MG63 (cell line): ENCODE measurements at regions not wholly inside any gene's neighbourhood (a gene's known extent, or its start where the extent isn't known, plus 50 kb on each side); places are given as distances from the start of the nearest gene placed in this dataset.

Source experiments
- DNase-seq: peaks from one replicate; pipeline ENCODE4 v3.0.0-alpha.2; 2020
- H3K27me3 ChIP-seq: fragments of 250-450 bp; sonication (Bioruptor Pico); 2 replicates; pipeline ENCODE4 v1.5.1; 2020; ENCODE audit warnings: mild to moderate bottlenecking, moderate library complexity
- H3K36me3 ChIP-seq: fragments of 250-450 bp; sonication (Bioruptor Pico); 2 replicates; pipeline ENCODE4 v1.5.1; 2020; ENCODE audit warnings: mild to moderate bottlenecking, moderate library complexity
- H3K4me3 ChIP-seq: fragments of 250-450 bp; sonication (Bioruptor Pico); 2 replicates; pipeline ENCODE4 v1.5.1; 2020; ENCODE audit warnings: mild to moderate bottlenecking, moderate library complexity
- H3K9me3 ChIP-seq: fragments of 250-450 bp; sonication (Bioruptor Pico); 2 replicates; pipeline ENCODE4 v1.5.1; 2020; ENCODE audit warnings: mild to moderate bottlenecking, moderate library complexity

DNA sequence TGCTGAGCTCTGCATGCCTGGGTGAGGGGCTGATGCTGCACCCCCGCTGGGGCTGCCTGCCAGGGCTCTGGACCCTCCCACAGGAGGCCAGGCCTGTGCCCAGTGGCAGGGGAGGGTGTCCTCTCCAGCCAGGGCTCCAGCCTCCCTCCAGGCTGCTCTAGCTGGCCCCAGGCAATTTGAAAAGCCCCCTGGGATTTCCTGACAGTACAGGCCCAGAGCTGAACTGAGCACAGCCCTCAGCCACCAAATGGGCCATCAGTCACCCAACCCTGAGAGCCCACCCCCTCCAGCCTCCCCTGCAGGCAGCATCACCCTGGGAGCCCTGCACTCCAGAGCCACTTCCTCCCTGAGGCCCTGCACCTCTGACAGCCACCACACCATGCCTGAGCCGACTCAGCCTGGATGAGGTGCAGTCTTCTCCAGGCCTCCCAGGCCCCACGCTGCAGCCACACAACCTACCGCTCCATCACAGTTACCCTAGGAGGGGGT lies 101.8 kb upstream of the RET start:
- H3K9me3 ChIP-seq, result no peaks in the 10 kb centered on the region
- H3K4me3 ChIP-seq, result no peak overlapping the region
- no peaks in the 10 kb centered on the region for H3K36me3 ChIP-seq
- H3K27me3 ChIP-seq, result no peaks in the 10 kb centered on the region
- no peak for DNase-seq

DNA sequence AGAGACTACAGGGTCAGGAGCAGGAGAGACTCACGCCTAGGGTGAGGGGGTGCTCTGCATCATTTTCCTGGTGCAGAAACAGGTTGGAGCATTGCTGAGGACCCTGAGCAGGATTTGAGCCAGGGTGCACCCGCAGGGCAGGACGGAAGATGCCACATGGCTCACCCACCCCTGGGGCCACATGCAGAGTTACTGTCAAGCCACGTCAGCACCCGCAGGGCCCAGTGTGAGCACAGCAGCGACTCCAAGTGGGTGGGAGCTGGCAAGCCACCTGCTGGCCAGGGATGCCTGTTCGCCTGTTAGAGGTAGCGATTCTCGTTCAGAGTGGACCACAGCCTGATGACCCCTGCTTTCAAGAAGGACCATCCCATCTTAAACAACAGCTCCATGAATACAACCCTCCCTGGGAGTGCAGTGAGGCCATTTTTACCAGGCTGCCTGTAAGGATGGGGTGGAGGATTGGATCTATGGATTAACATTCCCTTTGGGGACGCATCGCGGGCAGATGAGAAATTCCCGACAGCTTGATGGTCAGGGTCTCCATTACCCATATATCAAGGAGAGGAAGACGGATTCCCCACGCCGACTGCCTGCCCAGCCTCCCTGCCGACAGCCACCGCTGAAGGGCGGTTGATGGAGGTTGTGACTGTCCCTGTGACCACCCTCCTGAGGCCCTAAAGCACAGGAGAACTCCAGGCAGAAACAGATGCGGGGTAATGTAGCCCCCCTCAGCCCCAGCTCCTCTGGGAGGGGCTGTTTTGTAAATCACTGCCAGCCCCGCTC lies 101.1 kb upstream of the RET start:
- Histone ChIP-seq H3K9me3 (no peaks in the 10 kb centered on the region), H3K27me3 (no peaks in the 10 kb centered on the region), H3K36me3 (no peaks in the 10 kb centered on the region), H3K4me3 (no peak overlapping the region)
- no peak for DNase-seq

DNA sequence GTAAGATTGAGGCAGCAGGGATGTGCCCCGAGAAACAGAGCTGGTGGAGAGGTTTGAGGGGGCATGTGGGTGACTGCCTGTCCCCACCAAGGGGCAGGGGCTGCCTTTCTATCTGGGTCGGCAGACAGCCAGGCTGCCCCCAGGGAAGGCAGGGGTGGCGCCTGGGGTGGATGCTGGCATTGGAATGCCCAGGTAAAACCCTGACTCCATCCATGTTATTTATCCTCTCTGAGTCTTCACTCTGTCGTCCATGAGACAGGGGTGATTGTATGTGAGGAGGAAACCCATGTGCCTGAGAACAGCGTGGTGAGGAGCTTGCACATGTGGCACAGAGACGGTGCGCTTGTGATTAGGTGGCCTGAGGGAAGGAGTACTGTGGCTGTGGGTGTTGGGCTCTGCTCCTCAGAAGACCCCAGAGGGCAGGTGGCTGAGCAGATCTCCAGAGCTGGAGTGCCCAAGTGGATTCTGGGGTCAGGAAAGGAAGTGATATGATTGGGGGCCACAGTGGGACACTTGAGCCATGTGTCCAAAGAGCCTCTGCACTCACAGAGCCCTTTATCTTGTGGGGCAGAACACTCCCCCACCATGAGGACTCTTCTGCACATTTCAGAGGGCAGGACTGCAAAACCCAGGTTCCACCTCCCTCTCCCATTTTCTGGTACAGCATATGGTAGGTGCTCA lies 100.4 kb upstream of the RET start:
- Histone ChIP-seq H3K36me3 (no peaks in the 10 kb centered on the region), H3K4me3 (no peak overlapping the region), H3K27me3 (no peaks in the 10 kb centered on the region), H3K9me3 (no peaks in the 10 kb centered on the region)
- DNase-seq, result no peak

DNA sequence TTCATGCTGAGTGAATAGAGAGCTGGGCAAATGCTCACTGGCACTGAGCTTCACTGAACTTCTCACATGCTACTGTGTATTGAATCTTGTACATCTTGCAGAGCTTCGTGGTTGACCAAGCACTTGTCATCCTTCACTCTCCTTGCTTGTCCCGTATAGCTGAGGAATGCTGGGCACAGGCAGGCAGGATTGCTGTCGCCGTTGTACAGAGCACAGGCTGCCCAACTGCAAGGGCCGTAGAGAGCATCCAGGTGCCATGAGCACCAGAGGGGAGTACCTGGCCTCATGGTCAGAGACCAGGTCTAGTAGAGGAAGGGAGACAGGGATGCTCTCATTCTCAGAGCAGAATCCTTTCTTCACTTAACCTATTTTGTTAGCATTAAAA lies 99.8 kb upstream of the RET start:
- no peak for DNase-seq
- Histone ChIP-seq H3K36me3 (no peaks in the 10 kb centered on the region), H3K4me3 (no peak overlapping the region), H3K9me3 (no peaks in the 10 kb centered on the region), H3K27me3 (no peaks in the 10 kb centered on the region)

DNA sequence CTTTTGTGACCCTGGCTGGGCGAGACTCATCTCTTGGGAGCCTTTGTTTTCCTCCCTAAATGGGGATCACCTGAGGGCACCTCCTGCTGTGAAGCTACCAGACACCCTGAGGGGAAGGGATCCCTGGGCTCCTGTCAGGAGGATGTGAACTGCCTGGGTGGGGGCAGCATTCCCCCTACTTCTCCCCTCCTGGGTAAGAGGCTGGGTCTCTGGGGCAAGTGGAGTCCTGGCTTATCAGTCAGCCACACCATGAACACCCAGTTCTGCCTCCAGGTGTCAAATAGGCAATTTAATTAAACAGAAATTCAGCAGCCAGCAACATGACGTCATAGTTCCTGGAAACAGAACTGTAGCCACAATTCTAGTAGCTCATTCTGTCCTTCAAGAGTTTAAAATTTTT lies 97.7 kb upstream of the RET start:
- no peak for DNase-seq
- Histone ChIP-seq H3K9me3 (no peaks in the 10 kb centered on the region), H3K4me3 (no peak overlapping the region), H3K36me3 (no peaks in the 10 kb centered on the region), H3K27me3 (no peaks in the 10 kb centered on the region)

DNA sequence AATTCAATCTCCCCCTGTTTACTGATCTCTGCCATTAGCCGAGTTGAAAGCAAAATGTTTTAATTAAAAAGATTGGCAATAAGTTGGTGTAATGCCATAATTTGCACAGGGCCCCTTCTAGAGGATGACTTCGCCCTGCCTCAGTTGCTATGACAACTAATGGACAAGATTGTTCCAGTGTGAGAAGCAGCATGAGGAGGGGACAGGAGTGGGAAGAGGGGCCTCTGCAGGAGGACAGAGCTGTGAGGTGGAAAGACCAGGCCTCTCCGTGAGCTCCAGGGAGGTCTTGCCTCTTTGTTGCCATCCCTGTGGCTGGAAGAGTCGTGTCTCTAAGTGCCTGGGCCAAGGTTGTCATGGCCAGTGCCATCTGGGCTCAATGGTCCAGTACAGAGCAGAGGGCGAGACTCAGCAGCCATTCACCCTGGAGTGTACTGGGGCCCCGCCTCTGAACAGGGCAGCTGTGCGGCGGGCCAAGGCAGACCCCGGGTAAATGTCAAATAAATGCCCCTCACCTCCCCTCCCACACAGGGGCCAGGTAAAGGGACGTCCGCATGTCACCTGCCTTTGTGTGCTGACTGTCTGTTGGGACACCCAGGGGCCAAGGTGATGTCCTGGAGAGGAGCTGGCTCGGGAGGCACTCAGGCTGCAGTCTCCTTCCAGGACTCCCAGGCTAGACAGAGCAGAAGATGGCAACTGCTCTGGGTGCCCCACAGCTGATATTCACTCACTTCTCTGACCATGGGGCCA lies 97.0 kb upstream of the RET start:
- no peak for DNase-seq
- Histone ChIP-seq H3K9me3 (no peaks in the 10 kb centered on the region), H3K36me3 (no peaks in the 10 kb centered on the region), H3K27me3 (no peaks in the 10 kb centered on the region), H3K4me3 (no peak overlapping the region)

DNA sequence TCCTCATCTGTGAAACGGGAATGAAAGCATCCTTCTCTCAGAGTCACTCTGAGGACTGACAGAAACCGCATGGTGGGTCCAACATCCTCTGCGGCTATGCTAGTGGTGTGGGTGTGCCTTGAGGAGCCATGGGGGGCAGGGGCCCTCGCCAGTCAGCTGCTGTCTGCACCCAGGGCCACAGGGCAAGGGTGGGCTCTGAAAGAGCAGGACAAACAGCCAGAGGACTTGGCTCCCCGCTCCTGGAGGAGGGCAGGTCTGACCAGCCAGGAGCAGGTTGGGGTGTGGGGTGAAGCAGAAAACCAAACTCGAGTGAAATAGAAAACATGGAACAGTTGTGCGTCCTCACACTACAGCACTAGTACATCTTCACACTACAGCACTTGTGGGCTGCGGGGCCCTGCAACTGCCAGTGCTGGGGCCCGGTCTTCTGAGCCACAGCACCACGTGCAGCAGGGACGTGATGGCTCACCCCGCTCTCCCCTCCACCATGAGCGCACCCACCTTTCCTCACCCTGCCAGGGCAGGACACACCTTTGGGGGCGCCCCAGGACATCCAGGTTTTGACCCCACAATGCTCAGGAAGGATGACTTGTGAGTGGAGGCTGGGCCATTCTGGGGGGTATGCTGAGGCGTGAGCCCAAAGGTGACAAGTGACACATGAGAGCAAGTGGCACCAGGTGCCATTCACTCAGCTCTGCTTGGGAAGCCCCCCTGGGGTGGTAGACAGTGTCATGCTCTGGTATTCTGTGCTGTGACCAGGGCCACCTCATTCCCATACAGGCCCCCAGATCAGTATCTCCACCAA lies 96.1 kb upstream of the RET start:
- no peaks in the 10 kb centered on the region for H3K36me3 ChIP-seq
- DNase-seq, result no peak
- H3K9me3 ChIP-seq, result no peaks in the 10 kb centered on the region
- H3K27me3 ChIP-seq, result no peaks in the 10 kb centered on the region
- H3K4me3 ChIP-seq, result no peak overlapping the region

DNA sequence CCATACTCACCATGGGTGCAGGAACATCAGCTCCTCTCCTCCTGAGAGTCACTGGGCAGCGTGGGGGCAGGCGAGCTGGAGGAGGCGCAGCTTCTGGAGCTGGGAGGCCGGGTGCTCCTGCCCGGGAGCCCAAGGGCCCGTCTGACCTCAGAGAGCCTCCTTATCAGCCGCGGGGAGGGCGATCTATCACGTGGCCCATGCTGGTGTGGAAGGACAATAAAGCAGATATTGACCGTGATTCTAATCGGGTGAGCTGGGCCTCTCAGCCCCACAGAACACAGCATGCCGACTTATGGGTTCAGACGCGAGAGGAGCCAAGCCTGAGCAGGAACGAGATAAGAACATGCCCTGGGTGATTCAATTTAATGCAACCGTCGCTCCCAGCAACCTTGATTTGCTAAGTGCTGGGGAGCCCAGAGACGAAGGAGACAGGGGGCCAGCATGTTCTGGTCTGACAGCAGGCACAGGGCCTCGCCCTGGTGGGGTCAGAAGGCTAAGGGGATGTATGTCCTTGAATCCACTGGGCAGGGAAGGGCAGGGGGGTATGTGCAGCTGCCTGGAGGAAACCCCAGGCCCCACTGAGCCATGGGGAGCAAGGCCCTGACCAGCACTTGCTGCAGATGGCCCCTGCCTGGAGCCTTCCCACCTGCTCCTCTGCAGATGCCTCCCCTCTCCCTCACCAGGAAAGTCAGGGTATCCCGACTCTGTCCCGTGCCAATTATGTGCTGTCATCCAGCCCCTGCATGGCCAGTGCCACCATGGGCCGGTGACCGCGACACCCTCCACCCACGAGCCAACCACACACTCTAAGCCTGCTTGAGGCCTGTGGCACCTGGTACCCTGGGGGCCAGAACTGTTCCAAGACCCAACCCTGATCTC lies 95.3 kb upstream of the RET start:
- no peak for DNase-seq
- Histone ChIP-seq H3K36me3 (no peaks in the 10 kb centered on the region), H3K4me3 (no peak overlapping the region), H3K9me3 (no peaks in the 10 kb centered on the region), H3K27me3 (no peaks in the 10 kb centered on the region)

DNA sequence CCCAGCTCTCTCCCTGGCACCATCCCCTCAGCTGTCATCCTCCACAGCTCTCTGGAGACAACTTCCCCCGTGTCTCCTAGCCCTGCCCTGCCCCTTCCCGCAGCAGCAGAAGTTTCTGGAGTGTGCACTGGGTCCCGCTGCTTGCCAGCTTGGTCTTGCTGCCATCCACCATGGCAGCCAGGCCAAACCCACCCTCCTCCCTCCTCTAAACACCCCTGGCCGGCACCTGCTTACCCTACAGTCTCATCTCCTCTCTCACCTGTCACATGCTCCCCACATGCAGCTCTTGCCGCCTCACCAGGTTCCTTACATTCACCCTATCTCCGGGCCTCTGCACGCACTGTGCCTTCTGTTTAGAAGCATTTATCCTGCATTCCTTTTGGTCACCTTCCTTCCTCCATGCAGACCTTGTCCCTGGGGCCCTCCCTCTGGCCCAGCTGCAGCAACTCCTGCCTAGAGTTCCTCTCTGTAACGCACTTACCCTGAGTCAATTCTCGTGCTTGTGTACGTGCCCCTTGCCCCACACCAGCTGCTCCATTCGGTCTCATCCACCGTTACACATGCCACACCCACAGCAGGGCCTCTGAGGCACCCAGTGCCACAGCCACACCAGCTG lies 93.9 kb upstream of the RET start:
- Histone ChIP-seq H3K36me3 (no peaks in the 10 kb centered on the region), H3K9me3 (no peaks in the 10 kb centered on the region), H3K4me3 (no peak overlapping the region), H3K27me3 (no peaks in the 10 kb centered on the region)
- no peak for DNase-seq

DNA sequence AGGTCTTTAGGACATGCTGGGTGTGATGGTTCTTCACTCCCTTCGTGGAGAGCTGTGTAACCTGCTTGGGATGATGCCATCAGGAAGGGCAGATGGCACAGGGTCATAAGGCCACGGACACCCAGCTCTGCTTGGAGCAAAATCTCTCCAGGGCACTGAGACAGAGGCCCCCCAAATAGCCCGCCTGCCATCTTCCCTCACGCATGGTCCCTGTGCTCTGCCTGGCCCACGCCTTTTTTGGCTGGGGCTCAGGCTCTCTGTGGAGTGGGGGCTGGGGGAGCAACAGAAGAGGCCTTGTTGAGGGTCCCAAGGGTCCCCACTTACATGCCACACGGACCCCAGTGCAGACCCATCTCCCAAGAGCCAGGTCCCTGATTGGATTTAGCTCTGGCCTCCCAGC lies 93.3 kb upstream of the RET start:
- DNase-seq, result no peak
- Histone ChIP-seq H3K4me3 (no peak overlapping the region), H3K27me3 (no peaks in the 10 kb centered on the region), H3K9me3 (no peaks in the 10 kb centered on the region), H3K36me3 (no peaks in the 10 kb centered on the region)

DNA sequence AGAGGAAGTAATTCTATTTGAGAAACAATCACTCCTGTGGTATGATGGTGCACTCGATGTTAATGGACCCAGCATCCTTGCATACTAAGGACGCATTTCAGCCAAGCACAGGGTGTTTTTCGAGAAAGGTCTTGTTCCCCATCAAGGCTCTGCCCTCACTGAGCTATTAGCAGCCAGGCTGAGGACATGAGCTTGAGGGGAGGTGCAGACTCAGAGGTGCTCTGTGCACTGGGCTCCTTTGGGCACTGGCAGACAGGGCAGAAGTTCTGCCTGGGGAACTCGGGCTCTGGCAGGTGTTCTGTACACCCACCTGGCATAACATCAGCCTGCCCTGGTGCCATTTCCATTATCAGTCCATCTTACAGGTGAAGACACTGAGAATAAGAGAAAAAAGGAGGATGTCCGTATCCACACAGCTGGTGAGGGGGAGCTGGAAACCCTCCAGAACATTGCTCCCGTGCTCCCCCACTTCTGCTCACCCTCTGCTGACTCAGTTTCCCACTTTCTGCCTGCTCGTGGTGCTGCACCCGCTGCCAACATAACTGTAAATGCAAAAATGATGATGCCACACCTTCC lies 92.7 kb upstream of the RET start:
- H3K36me3 ChIP-seq, result no peaks in the 10 kb centered on the region
- no peak overlapping the region for H3K4me3 ChIP-seq
- no peaks in the 10 kb centered on the region for H3K9me3 ChIP-seq
- no peaks in the 10 kb centered on the region for H3K27me3 ChIP-seq
- no peak for DNase-seq

DNA sequence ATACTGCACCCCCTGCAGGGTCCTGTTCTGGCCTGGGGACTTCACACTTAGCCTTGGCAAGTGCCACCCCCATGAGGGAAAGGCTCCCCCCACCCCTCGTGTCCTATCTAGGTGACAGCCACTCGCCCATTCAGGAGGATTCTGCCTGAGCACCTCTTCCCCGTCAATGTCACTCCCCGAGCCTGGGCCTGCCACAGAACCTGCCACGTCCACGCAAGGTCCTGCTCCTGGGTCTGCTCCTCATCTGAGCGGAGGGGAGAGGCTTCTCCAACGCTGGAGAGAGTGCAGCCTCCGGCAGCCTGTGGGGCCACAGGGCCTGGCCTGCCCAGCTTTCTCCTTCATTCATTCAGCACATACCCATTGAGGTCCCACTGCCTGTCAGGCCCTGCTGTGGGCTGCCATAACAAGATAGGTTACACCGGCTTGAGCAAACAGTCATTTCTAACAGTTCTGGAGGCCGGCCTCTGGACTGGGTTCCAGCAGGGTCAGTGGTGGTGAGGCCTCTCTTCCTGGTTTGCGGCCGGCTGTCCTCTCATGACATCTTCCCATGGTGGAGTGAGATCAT lies 92.0 kb upstream of the RET start:
- Histone ChIP-seq H3K36me3 (no peaks in the 10 kb centered on the region), H3K27me3 (no peaks in the 10 kb centered on the region)
- DNase-seq, result no peak

DNA sequence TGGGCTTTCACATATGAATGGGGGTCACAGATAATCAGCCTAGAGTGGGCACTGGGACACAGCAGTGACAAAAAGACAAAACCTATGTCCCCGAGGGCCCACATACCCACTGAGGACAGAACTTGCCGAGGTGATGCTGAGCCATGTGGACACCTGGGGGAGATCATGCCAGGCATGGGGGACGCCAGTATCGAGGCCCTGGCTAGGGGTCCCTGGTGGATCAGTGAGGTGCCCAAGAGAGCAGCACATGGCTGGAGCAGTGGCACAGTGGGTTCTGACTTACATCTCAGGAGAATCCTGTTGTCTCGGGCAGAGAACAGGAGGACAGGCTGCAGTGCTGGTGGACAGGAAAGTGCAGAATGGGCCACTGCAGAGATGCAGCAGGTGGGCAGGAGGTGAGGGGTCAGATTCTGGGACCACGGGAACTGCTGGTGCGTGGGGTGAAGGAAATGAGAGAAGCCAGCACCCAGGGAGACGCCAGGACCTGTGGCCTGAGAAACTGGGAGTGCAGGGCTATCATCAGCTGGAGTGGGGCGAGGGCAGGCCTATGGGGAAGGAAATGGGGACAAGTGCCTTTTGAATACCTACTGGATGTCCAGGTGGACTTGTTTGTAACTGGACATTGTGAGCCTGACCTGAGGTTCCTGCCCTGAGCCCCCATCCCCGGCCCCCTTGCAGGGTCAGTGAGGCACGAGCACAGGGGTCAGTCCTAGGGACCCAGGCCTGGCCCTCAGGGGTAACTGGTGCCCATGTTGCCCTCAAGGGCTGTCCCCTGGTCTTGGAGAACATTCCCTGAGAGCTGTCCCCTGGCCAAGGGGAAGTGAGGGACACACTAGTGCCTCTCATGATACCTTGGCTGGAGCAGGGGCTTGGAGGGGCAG lies 91.2 kb upstream of the RET start:
- Histone ChIP-seq H3K36me3 (no peaks in the 10 kb centered on the region), H3K9me3 (no peaks in the 10 kb centered on the region), H3K27me3 (no peaks in the 10 kb centered on the region), H3K4me3 (no peak overlapping the region)
- no peak for DNase-seq

More for the DNA sequence above, 92.0 kb upstream of the RET start:
- Histone ChIP-seq H3K9me3 (no peaks in the 10 kb centered on the region), H3K4me3 (no peak overlapping the region)

DNA sequence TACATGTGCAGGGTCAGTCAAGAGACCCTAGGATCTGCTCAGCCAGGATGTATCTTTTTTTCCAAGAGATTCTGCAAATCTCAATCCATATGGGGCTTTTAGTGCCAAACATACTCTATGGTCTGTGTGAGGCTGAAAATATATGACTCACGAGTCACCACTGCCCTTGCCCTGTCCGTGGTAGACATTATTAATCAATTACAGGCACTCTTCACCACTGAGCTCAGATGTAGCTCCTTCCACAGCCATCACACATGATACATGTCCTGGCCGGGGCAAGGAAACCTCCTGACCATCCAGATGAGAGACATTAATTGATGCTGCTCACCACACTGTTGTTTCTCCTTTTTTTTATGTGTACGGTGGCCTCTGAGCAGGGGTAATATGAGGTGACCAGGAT lies 90.2 kb upstream of the RET start:
- Histone ChIP-seq H3K36me3 (no peaks in the 10 kb centered on the region), H3K4me3 (no peak overlapping the region)
- no peak for DNase-seq

More for the DNA sequence above, 90.2 kb upstream of the RET start:
- Histone ChIP-seq H3K27me3 (no peaks in the 10 kb centered on the region), H3K9me3 (no peaks in the 10 kb centered on the region)
